HG03066 (cell line): ENCODE measurements at regions not wholly inside any gene's neighbourhood (a gene's known extent, or its start where the extent isn't known, plus 50 kb on each side); places are given as distances from the start of the nearest gene placed in this dataset.
A peak's percentile ranks its signal among the peaks of the same experiment; 100 is the strongest.

ENCODE experiments used
- ATAC-seq: cut with Tn5 transposase; IDR thresholded peaks from one replicate; pipeline ENCODE4 v1.9.1; 2021; ENCODE audit warnings: low read depth; ENCODE audit not compliant: unreplicated experiment

GRCh38 chr11:103844327-103845215 lies 191.9 kb upstream of the DDI1 start:
- peak; percentile 98 for ATAC-seq

GRCh38 chr11:103845331-103845730 lies 191.1 kb upstream of the DDI1 start:
- ATAC-seq, result no peak

- ATAC-seq, result no peak
These were observed 187.8 kb upstream of the DDI1 start for GRCh38 chr11:103848686-103849085.

- no peak for ATAC-seq
These were observed 187.1 kb upstream of the DDI1 start for GRCh38 chr11:103849366-103849765.

- ATAC-seq, result no peak
These were observed 185.8 kb upstream of the DDI1 start for GRCh38 chr11:103850419-103851165.

GRCh38 chr11:103851166-103851651 lies 185.2 kb upstream of the DDI1 start:
- no peak for ATAC-seq
